K562 (cell line): ENCODE measurements at regions not wholly inside any gene's neighbourhood (a gene's known extent, or its start where the extent isn't known, plus 50 kb on each side); places are given as distances from the start of the nearest gene placed in this dataset.

Experiments used
- ATAC-seq: fragments of 200-7000 bp; cut with Tn5 transposase; 3 replicates; pipeline ENCODE4 v1.9.1; 2020; ENCODE audit warnings: moderate library complexity
- BruUV-seq: library from RNA; stranded (reverse); fragments of 400-500 nt; replicated peaks from 2 replicates; lab custom pipeline; 2021; lab: Mats Ljungman, UMichigan
- CTCF ChIA-PET: fragments of 300-600 bp; formaldehyde crosslinking; extraction: SDS; loops from one replicate; lab custom pipeline; 2021; ENCODE audit warnings: low intra/inter-chr PET ratio; lab: Yijun Ruan, JAX
- POLR2A ChIA-PET: fragments of 300-600, 350-650 bp; sonication (Branson Sonifier 250); formaldehyde crosslinking; extraction: SDS; loops from one replicate; lab custom pipeline; 2021; ENCODE audit warnings: antibody characterized with exemption, inconsistent platforms; lab: Yijun Ruan, JAX
- DNase-seq, 4 experiments: peaks; one replicate each; pipeline versions ENCODE4 v3.0.0 to v3.0.0-alpha.2; 2011 to 2018; ENCODE audit warnings: low spot score in 3 of 4, mixed read lengths in 3 of 4; ENCODE audit errors: extremely low read depth in 1 of 4
- FAIRE-seq: peaks from 2 replicates; lab custom pipeline; 2011; peaks lifted over from hg19 to GRCh38; lab: Jason Lieb, UNC
- H2AFZ ChIP-seq: 2 replicates; pipeline ENCODE4 v1.6.0; 2011; ENCODE audit warnings: low read depth, low read length, control low read depth, inconsistent platforms
- H3K27ac ChIP-seq: fragments of 200-600 bp; 3 replicates; pipeline ENCODE4 v1.8.0; 2011; ENCODE audit warnings: low read depth, mild to moderate bottlenecking, control low read depth, inconsistent platforms, low read length, moderate library complexity, mixed read lengths; ENCODE audit errors: extremely low read depth
- H3K27me3 ChIP-seq, 2 experiments: fragments of 300-600 bp in 1 of 2; 2 replicates in 1 of 2; 3 replicates in 1 of 2; pipeline versions ENCODE4 v1.6.0 to v1.8.0; 2011; ENCODE audit warnings: inconsistent platforms in 2 of 2, low read length in 2 of 2, mild to moderate bottlenecking in 1 of 2, mixed read lengths in 1 of 2, moderate library complexity in 1 of 2; ENCODE audit not compliant: control insufficient read depth in 2 of 2, insufficient read depth in 2 of 2
- H3K36me3 ChIP-seq: fragments of 300-600 bp; 3 replicates; pipeline ENCODE4 v1.8.0; 2011; ENCODE audit warnings: mild to moderate bottlenecking, low read length, inconsistent platforms; ENCODE audit not compliant: control insufficient read depth, insufficient read depth
- H3K4me1 ChIP-seq, 2 experiments: fragments of 200-600 bp in 1 of 2; replicated peaks in 1 of 2; 2 replicates in 1 of 2; 3 replicates in 1 of 2; pipeline versions ENCODE4 v1.5.1 to v1.8.0; 2011; ENCODE audit warnings: inconsistent platforms in 2 of 2, low read length in 2 of 2, mild to moderate bottlenecking in 1 of 2, mixed read lengths in 1 of 2, moderate library complexity in 1 of 2; ENCODE audit not compliant: control insufficient read depth in 2 of 2, insufficient read depth in 2 of 2
- H3K4me2 ChIP-seq: 2 replicates; pipeline ENCODE4 v1.6.1; 2011; ENCODE audit warnings: low read length, control low read depth, inconsistent platforms, mixed read lengths; ENCODE audit not compliant: insufficient read depth
- H3K4me3 ChIP-seq: fragments of 200-600 bp; sonication (generic), shearing (Covaris generic); 2 replicates; pipeline ENCODE4 v1.5.1; 2016; ENCODE audit warnings: control low read depth, inconsistent platforms
- H3K79me2 ChIP-seq: fragments of 200-600 bp; 3 replicates; pipeline ENCODE4 v1.8.0; 2011; ENCODE audit warnings: low read length, inconsistent platforms; ENCODE audit not compliant: control insufficient read depth, insufficient read depth
- H3K9ac ChIP-seq, 2 experiments: 2 replicates each; pipeline versions ENCODE4 v1.6.0 to v1.6.1; 2011; ENCODE audit warnings: low read depth in 2 of 2, low read length in 2 of 2, control low read depth in 1 of 2, inconsistent platforms in 1 of 2, mild to moderate bottlenecking in 1 of 2, mixed read lengths in 1 of 2; ENCODE audit not compliant: insufficient read depth in 1 of 2
- H3K9me1 ChIP-seq: one replicate; pipeline ENCODE4 v1.6.0; 2011; ENCODE audit warnings: inconsistent platforms, mild to moderate bottlenecking, low read length, moderate library complexity; ENCODE audit not compliant: control insufficient read depth, insufficient read depth
- H3K9me3 ChIP-seq: replicated peaks from 2 replicates; pipeline ENCODE4 v1.5.1; 2011; ENCODE audit warnings: low read depth, low read length, inconsistent platforms; ENCODE audit not compliant: control insufficient read depth, insufficient read depth
- H4K20me1 ChIP-seq: replicated peaks from 2 replicates; pipeline ENCODE4 v1.6.1; 2011; ENCODE audit warnings: low read length, inconsistent platforms, mixed read lengths; ENCODE audit not compliant: control insufficient read depth, insufficient read depth
- ARID2 ChIP-seq: fragments of 450-650 bp; IDR thresholded peaks from 2 replicates; pipeline ENCODE4 v1.6.1; 2017; ENCODE audit warnings: antibody characterized with exemption, mild to moderate bottlenecking
- EZH2 ChIP-seq: IDR thresholded peaks from 2 replicates; pipeline ENCODE4 v1.6.1; 2012; ENCODE audit warnings: low read depth, mild to moderate bottlenecking, inconsistent platforms, low read length, borderline replicate concordance
- GATAD2B ChIP-seq: fragments of 450-650 bp; IDR thresholded peaks from 2 replicates; pipeline ENCODE4 v1.6.1; 2017; ENCODE audit warnings: mild to moderate bottlenecking, borderline replicate concordance
- PHTF2 ChIP-seq: fragments of 250-450 bp; sonication (Bioruptor Pico); IDR thresholded peaks from 2 replicates; pipeline ENCODE4 v1.5.0; 2021; ENCODE audit warnings: mild to moderate bottlenecking
- POLR2AphosphoS2 ChIP-seq: IDR thresholded peaks from 2 replicates; pipeline ENCODE4 v1.6.1; 2012; ENCODE audit warnings: low read length, improper control_type of control experiment
- RFX7 ChIP-seq: fragments of 250-450 bp; sonication (Bioruptor Pico); IDR thresholded peaks from 2 replicates; pipeline ENCODE4 v1.5.1; 2021; ENCODE audit warnings: mild to moderate bottlenecking
- SMARCB1 ChIP-seq: IDR thresholded peaks from 2 replicates; pipeline ENCODE4 v1.6.1; 2011; ENCODE audit warnings: improper control_type of control experiment, low read depth; ENCODE audit not compliant: insufficient read length
- SOX6 ChIP-seq: fragments of 450-650 bp; IDR thresholded peaks from 2 replicates; pipeline ENCODE4 v1.6.1; 2014; ENCODE audit warnings: mild to moderate bottlenecking
- SPI1 ChIP-seq: IDR thresholded peaks from 2 replicates; pipeline ENCODE4 v1.6.1; 2011; ENCODE audit warnings: low read depth, low read length, control low read depth, borderline replicate concordance
- TEAD2 ChIP-seq: fragments of 450-650 bp; IDR thresholded peaks from 2 replicates; pipeline ENCODE4 v1.6.1; 2016; ENCODE audit warnings: missing genetic modification characterization, control low read depth, missing compliant biosample characterization
- ZBTB17 ChIP-seq: fragments of 450-650 bp; formaldehyde crosslinking; IDR thresholded peaks from 2 replicates; pipeline ENCODE4 v1.4.0; 2020; ENCODE audit warnings: mild to moderate bottlenecking
- ZNF263 ChIP-seq: sonication (generic); formaldehyde crosslinking; IDR thresholded peaks from 2 replicates; pipeline ENCODE4 v1.8.0; 2022; ENCODE audit warnings: mild to moderate bottlenecking, missing genetic modification reagents, borderline replicate concordance
- ZNF75A ChIP-seq: fragments of 450-650 bp; formaldehyde crosslinking; IDR thresholded peaks from 2 replicates; pipeline ENCODE4 v1.4.0; 2020; ENCODE audit warnings: mild to moderate bottlenecking
- ZNF780A ChIP-seq: fragments of 250-450 bp; sonication (Bioruptor Pico); IDR thresholded peaks from 2 replicates; pipeline ENCODE4 v1.5.0; 2021; ENCODE audit warnings: mild to moderate bottlenecking
- WGBS: fragments of 100-300 bp; shearing (Covaris generic); methylation state at CpG from one replicate; pipeline ENCODE4 v1.1.6; 2016; ENCODE audit warnings: low coverage, mixed read lengths; ENCODE audit not compliant: insufficient coverage; ENCODE audit errors: missing lambda C conversion rate; 5-methylcytosine and 5-hydroxymethylcytosine counted together
- in situ Hi-C: fragments of 300-500 bp; cut with MboI; formaldehyde crosslinking; loops from 4 replicates; pipeline ENCODE4 v1.15.0; 2018; ENCODE audit warnings: inconsistent platforms, mixed read lengths
- intact Hi-C: fragments of 100-400 bp; cut with micrococcal nuclease; formaldehyde crosslinking; loops from 2 replicates; pipeline ENCODE4 v1.14.2; 2022

DNA sequence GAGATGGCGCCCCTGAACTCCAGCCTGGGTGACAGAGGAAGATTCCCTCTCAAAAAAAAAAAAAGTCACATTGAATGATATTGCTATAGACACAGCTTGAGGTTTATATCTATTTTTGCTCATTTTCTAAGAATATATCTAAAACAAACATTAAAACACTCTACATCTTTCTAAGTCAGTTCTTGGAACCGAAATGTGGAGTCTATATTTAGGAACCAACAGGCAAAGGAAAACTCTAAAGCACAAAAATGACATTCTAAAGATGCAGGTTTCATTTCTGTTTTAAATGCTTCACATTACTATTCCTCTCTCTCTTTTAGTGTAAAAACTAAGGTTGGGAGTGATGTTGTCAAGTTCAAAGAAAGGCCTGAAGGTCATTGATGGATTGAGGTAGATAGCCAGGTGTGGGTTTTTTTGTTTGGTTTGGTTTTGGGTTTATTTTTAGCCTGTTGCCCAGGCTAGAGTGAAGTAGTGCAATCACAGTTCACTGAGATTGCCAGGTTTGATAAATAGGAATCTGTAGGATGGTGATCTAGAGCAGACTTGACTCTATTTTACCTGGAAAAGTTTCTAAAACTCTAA lies 194.0 kb upstream of the RBBP8 start:
- no peak overlapping the region for H3K4me3 ChIP-seq
- POLR2A ChIA-PET: no interaction called here
- no peak overlapping the region for H3K27ac ChIP-seq
- H3K4me1 ChIP-seq: no peaks in the 10 kb centered on the region
- TF ChIP-seq ZNF75A (no peak), EZH2 (no peak), POLR2AphosphoS2 (no peak), ZNF780A (no peak), RFX7 (CRISPR knock-in tag) (no peak), SMARCB1 (no peak), ZNF263 (CRISPR knock-in tag) (no peak)
- TF ChIP-seq, all 486 proteins: peak for 0
- H3K9ac ChIP-seq: no peak overlapping the region
- H3K36me3 ChIP-seq: no peaks in the 10 kb centered on the region
- no peaks in the 10 kb centered on the region for H3K79me2 ChIP-seq
- in situ Hi-C loops (no loop called here), intact Hi-C loops (no loop called here)
- H3K4me2 ChIP-seq: no peak overlapping the region
- H2AFZ ChIP-seq: no peak overlapping the region
- WGBS: 0% methylated on average over 2 of the region's 2 CpGs
- no TSS peak for BruUV-seq
- FAIRE-seq (no peak), DNase-seq (no peak), ATAC-seq (no peak)
- CTCF ChIA-PET: no interaction called here
- H3K9me1 ChIP-seq: no peaks in the 10 kb centered on the region
- no peaks in the 10 kb centered on the region for H3K27me3 ChIP-seq
- no peaks in the 10 kb centered on the region; the same call in 1 of the 2 replicates for H4K20me1 ChIP-seq
- H3K9me3 ChIP-seq: no peaks in the 10 kb centered on the region

DNA sequence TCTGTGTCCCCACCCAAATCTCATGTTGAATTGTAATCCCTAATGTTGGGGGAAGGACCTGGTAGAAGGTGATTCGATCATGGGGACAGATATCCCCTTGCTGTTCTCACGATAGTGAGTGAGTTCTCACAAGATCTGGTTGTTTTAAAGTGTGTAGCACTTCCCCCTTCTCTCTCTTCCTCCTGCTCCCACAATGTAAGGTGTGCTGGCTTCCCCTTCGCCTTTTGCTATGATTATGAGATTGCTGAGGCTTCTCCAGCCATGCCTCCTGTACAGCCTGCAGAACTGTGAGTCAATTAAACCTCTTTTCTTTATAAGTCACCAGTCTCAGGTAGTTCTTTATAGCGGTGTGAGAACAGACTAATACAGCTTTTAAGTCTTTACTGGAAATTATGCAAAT lies 193.3 kb upstream of the RBBP8 start:
- 3% methylated on average over 4 of the region's 4 CpGs for WGBS
- intact Hi-C loops (no loop called here), in situ Hi-C loops (no loop called here)
- POLR2A ChIA-PET: no interaction called here
- ATAC-seq (no peak), FAIRE-seq (peak; percentile 48), DNase-seq (no peak)
- H2AFZ ChIP-seq: no peak overlapping the region
- no peaks in the 10 kb centered on the region for H3K9me3 ChIP-seq
- H3K9me1 ChIP-seq: no peaks in the 10 kb centered on the region
- no peaks in the 10 kb centered on the region for H3K27me3 ChIP-seq
- no peak overlapping the region for H3K4me3 ChIP-seq
- no peaks in the 10 kb centered on the region for H3K36me3 ChIP-seq
- CTCF ChIA-PET: no interaction called here
- H3K4me1 ChIP-seq: no peaks in the 10 kb centered on the region
- H3K9ac ChIP-seq: no peak overlapping the region
- H3K27ac ChIP-seq: no peak overlapping the region
- no peaks in the 10 kb centered on the region for H3K79me2 ChIP-seq
- H3K4me2 ChIP-seq: no peak overlapping the region
- TF ChIP-seq PHTF2 (CRISPR knock-in tag) (no peak), GATAD2B (no peak), SPI1 (0 out of 2 replicates have a peak, but pooled peaks have one; percentile 20), ARID2 (no peak), TEAD2 (tag) (no peak), SOX6 (no peak), ZBTB17 (CRISPR knock-in tag) (no peak)
- no TSS peak for BruUV-seq
- no peaks in the 10 kb centered on the region; the same call in 1 of the 2 replicates for H4K20me1 ChIP-seq
